ENCODE measurements at regions not wholly inside any gene's neighbourhood (a gene's known extent, or its start where the extent isn't known, plus 50 kb on each side); places are given as distances from the start of the nearest gene placed in this dataset.

GRCh38 chr6:145506136-145506535 is 229.2 kb downstream of the EPM2A start (continued):
- TF ChIP-seq, protein P1, sequence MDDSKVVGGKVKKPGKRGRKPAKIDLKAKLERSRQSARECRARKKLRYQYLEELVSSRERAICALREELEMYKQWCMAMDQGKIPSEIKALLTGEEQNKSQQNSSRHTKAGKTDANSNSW (CRISPR knock-in tag; IDR thresholded peaks at IDR 0.05; ENCODE audit: borderline replicate concordance) = no peak
- TF ChIP-seq NCOA2 (CRISPR knock-in tag; IDR thresholded peaks at IDR 0.05) (no peak), ONECUT2 (CRISPR knock-in tag; IDR thresholded peaks at IDR 0.05) (no peak), BORCS8-MEF2B (CRISPR knock-in tag; IDR thresholded peaks at IDR 0.05) (no peak), GMEB2 (CRISPR knock-in tag; IDR thresholded peaks at IDR 0.05; ENCODE audit: low read depth) (no peak), EHMT2 (IDR thresholded peaks at IDR 0.05; ENCODE audit: borderline replicate concordance, low read depth, low read length) (no peak), SUZ12 (IDR thresholded peaks at IDR 0.05; ENCODE audit: low read depth, low read length) (no peak)

GRCh38 chr6:145506565-145506964 is 228.8 kb downstream of the EPM2A start:
- no peaks in the 10 kb centered on the region for H3K36me3 ChIP-seq (replicated peaks in 1 of 2; ENCODE audit: control insufficient read depth in 1 of 2, insufficient read depth in 2 of 2, low read length in 2 of 2)
- no peak for ATAC-seq
- no peak for DNase-seq (ENCODE audit: low spot score)
- no peak overlapping the region for H2AFZ ChIP-seq (ENCODE audit: low read length)
- in situ Hi-C loops (cut with HindIII; ENCODE audit: extremely low pct_ligation_motif_present, low pct_unique_long_range_greater_than_20kb) = no loop called here
- CTCF ChIA-PET (ENCODE audit: low intra/inter-chr PET ratio, low total read pairs) = no interaction called here
- 4% methylated on average over 1 of the region's 1 CpG for WGBS (ENCODE audit: low lambda C conversion rate)
- no peak overlapping the region for H3K4me3 ChIP-seq (replicated peaks in 1 of 3; ENCODE audit: insufficient read depth in 1 of 3, low read depth in 2 of 3, low read length in 3 of 3)
- H3K79me2 ChIP-seq (ENCODE audit: insufficient read depth, low read length) = no peaks in the 10 kb centered on the region
- peaks cover 29% of the 10 kb centered on the region for H3K9me3 ChIP-seq (ENCODE audit: low read length)
- H3K27me3 ChIP-seq (ENCODE audit: control insufficient read depth in 1 of 2, insufficient read depth in 2 of 2, low read length in 2 of 2) = no peaks in the 10 kb centered on the region
- H3K9ac ChIP-seq (ENCODE audit: insufficient read depth, low read depth, low read length) = no peak overlapping the region
- H3K4me2 ChIP-seq (ENCODE audit: low read depth, low read length) = no peak overlapping the region
- H3K4me1 ChIP-seq (ENCODE audit: insufficient read depth, low read length) = no peaks in the 10 kb centered on the region
- no peak overlapping the region for H3K27ac ChIP-seq (ENCODE audit: extremely low read length, insufficient read depth, low read length)
- BruUV-seq (replicated peaks) = no TSS peak
- intact Hi-C loops (cut with micrococcal nuclease; ENCODE audit: unreplicated experiment) = no loop called here
- no peak for FAIRE-seq
- no peaks in the 10 kb centered on the region for H4K20me1 ChIP-seq (ENCODE audit: insufficient read depth, low read length)
- POLR2A ChIA-PET = no interaction called here
- TF ChIP-seq ZNF879 (CRISPR knock-in tag; IDR thresholded peaks at IDR 0.05) = no peak
- no peak for TF ChIP-seq ZNF607 (CRISPR knock-in tag; IDR thresholded peaks at IDR 0.05; ENCODE audit: borderline replicate concordance)
- TF ChIP-seq U2AF1 (optimal IDR thresholded peaks at IDR 0.05; ENCODE audit: low read depth, low read length) = no peak
- TF ChIP-seq FOXA3 (CRISPR knock-in tag; IDR thresholded peaks at IDR 0.05) = no peak
- TF ChIP-seq CAMTA2 (CRISPR knock-in tag; IDR thresholded peaks at IDR 0.05; ENCODE audit: borderline replicate concordance) = no peak
- TF ChIP-seq, protein P2, sequence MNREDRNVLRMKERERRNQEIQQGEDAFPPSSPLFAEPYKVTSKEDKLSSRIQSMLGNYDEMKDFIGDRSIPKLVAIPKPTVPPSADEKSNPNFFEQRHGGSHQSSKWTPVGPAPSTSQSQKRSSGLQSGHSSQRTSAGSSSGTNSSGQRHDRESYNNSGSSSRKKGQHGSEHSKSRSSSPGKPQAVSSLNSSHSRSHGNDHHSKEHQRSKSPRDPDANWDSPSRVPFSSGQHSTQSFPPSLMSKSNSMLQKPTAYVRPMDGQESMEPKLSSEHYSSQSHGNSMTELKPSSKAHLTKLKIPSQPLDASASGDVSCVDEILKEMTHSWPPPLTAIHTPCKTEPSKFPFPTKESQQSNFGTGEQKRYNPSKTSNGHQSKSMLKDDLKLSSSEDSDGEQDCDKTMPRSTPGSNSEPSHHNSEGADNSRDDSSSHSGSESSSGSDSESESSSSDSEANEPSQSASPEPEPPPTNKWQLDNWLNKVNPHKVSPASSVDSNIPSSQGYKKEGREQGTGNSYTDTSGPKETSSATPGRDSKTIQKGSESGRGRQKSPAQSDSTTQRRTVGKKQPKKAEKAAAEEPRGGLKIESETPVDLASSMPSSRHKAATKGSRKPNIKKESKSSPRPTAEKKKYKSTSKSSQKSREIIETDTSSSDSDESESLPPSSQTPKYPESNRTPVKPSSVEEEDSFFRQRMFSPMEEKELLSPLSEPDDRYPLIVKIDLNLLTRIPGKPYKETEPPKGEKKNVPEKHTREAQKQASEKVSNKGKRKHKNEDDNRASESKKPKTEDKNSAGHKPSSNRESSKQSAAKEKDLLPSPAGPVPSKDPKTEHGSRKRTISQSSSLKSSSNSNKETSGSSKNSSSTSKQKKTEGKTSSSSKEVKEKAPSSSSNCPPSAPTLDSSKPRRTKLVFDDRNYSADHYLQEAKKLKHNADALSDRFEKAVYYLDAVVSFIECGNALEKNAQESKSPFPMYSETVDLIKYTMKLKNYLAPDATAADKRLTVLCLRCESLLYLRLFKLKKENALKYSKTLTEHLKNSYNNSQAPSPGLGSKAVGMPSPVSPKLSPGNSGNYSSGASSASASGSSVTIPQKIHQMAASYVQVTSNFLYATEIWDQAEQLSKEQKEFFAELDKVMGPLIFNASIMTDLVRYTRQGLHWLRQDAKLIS (CRISPR knock-in tag; IDR thresholded peaks at IDR 0.05) = no peak
- no peak for TF ChIP-seq ZFP62 (CRISPR knock-in tag; IDR thresholded peaks at IDR 0.05)
- no peak for TF ChIP-seq AKAP8 (CRISPR knock-in tag; IDR thresholded peaks at IDR 0.05)
- TF ChIP-seq HNRNPLL (IDR thresholded peaks at IDR 0.05; ENCODE audit: low read depth, low read length, poor library complexity, severe bottlenecking) = no peak
- no peak for TF ChIP-seq MZF1 (CRISPR knock-in tag; IDR thresholded peaks at IDR 0.05; ENCODE audit: borderline replicate concordance)
- no peak for TF ChIP-seq ZNF788 (CRISPR knock-in tag; IDR thresholded peaks at IDR 0.05; ENCODE audit: borderline replicate concordance)
- no peak for TF ChIP-seq TIGD3 (CRISPR knock-in tag; IDR thresholded peaks at IDR 0.05; ENCODE audit: borderline replicate concordance)

Measured in HepG2 (cell line).